ENCODE measurements at regions not wholly inside any gene's neighbourhood (a gene's known extent, or its start where the extent isn't known, plus 50 kb on each side); places are given as distances from the start of the nearest gene placed in this dataset.

- Histone ChIP-seq H3K4me2 (ENCODE audit: low read depth, low read length, poor library complexity, severe bottlenecking) (no peak overlapping the region), H3K9me3 (ENCODE audit: insufficient read depth, low read length) (no peaks in the 10 kb centered on the region), H2AFZ (ENCODE audit: low read depth, low read length, severe bottlenecking) (no peak overlapping the region), H3K79me2 (ENCODE audit: insufficient read depth, low read length) (no peaks in the 10 kb centered on the region), H3K9me2 (replicated peaks; ENCODE audit: insufficient read depth, low read length) (no peaks in the 10 kb centered on the region), H3K36me3 (ENCODE audit: low read length) (no peaks in the 10 kb centered on the region), H3K27me3 (ENCODE audit: low read length) (no peaks in the 10 kb centered on the region), H3K27ac (ENCODE audit: low read depth, low read length) (no peak overlapping the region), H3F3A (ENCODE audit: insufficient read depth) (no peaks in the 10 kb centered on the region), H3K9ac (ENCODE audit: low read length) (no peak overlapping the region), H3K4me3 (ENCODE audit: insufficient read depth, low read length, poor library complexity, severe bottlenecking) (no peak overlapping the region), H4K20me1 (ENCODE audit: low read depth, low read length) (no peaks in the 10 kb centered on the region)
- TF ChIP-seq, protein P1, sequence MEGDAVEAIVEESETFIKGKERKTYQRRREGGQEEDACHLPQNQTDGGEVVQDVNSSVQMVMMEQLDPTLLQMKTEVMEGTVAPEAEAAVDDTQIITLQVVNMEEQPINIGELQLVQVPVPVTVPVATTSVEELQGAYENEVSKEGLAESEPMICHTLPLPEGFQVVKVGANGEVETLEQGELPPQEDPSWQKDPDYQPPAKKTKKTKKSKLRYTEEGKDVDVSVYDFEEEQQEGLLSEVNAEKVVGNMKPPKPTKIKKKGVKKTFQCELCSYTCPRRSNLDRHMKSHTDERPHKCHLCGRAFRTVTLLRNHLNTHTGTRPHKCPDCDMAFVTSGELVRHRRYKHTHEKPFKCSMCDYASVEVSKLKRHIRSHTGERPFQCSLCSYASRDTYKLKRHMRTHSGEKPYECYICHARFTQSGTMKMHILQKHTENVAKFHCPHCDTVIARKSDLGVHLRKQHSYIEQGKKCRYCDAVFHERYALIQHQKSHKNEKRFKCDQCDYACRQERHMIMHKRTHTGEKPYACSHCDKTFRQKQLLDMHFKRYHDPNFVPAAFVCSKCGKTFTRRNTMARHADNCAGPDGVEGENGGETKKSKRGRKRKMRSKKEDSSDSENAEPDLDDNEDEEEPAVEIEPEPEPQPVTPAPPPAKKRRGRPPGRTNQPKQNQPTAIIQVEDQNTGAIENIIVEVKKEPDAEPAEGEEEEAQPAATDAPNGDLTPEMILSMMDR (IDR thresholded peaks at IDR 0.05; ENCODE audit: insufficient read depth, low read length, poor library complexity, severe bottlenecking): no peak
- TF ChIP-seq EZH2phosphoT487 (conservative IDR thresholded peaks at IDR 0.05; ENCODE audit: low read length): no peak
These were observed 185.6 kb upstream of the SFRP2 start for GRCh38 chr4:153974452-153974851.

GRCh38 chr4:153973942-153974341 lies 185.1 kb upstream of the SFRP2 start:
- no peaks in the 10 kb centered on the region for H3K79me2 ChIP-seq (ENCODE audit: insufficient read depth, low read length)
- no peaks in the 10 kb centered on the region for H3K36me3 ChIP-seq (ENCODE audit: low read length)

GRCh38 chr4:153971899-153972298 lies 183.0 kb upstream of the SFRP2 start:
- no peaks in the 10 kb centered on the region for H4K20me1 ChIP-seq (ENCODE audit: low read depth, low read length)
- TF ChIP-seq EZH2phosphoT487 (conservative IDR thresholded peaks at IDR 0.05; ENCODE audit: low read length): no peak
- TF ChIP-seq, protein P1 (IDR thresholded peaks at IDR 0.05; ENCODE audit: insufficient read depth, low read length, poor library complexity, severe bottlenecking): no peak
- H3K36me3 ChIP-seq (ENCODE audit: low read length): no peaks in the 10 kb centered on the region
- no peak overlapping the region for H3K4me3 ChIP-seq (ENCODE audit: insufficient read depth, low read length, poor library complexity, severe bottlenecking)
- H2AFZ ChIP-seq (ENCODE audit: low read depth, low read length, severe bottlenecking): no peak overlapping the region
- H3F3A ChIP-seq (ENCODE audit: insufficient read depth): no peaks in the 10 kb centered on the region
- no peak overlapping the region for H3K4me2 ChIP-seq (ENCODE audit: low read depth, low read length, poor library complexity, severe bottlenecking)
- H3K9me2 ChIP-seq (replicated peaks; ENCODE audit: insufficient read depth, low read length): no peaks in the 10 kb centered on the region
- no peaks in the 10 kb centered on the region for H3K79me2 ChIP-seq (ENCODE audit: insufficient read depth, low read length)
- no peak overlapping the region for H3K9ac ChIP-seq (ENCODE audit: low read length)
- H3K27ac ChIP-seq (ENCODE audit: low read depth, low read length): no peak overlapping the region
- no peaks in the 10 kb centered on the region for H3K27me3 ChIP-seq (ENCODE audit: low read length)
- no peaks in the 10 kb centered on the region for H3K9me3 ChIP-seq (ENCODE audit: insufficient read depth, low read length)

More at GRCh38 chr4:153973942-153974341, 185.1 kb upstream of the SFRP2 start:
- H3K27me3 ChIP-seq (ENCODE audit: low read length): no peaks in the 10 kb centered on the region
- H3K4me2 ChIP-seq (ENCODE audit: low read depth, low read length, poor library complexity, severe bottlenecking): no peak overlapping the region
- no peak overlapping the region for H2AFZ ChIP-seq (ENCODE audit: low read depth, low read length, severe bottlenecking)
- no peaks in the 10 kb centered on the region for H3K9me2 ChIP-seq (replicated peaks; ENCODE audit: insufficient read depth, low read length)
- no peak overlapping the region for H3K9ac ChIP-seq (ENCODE audit: low read length)
- no peaks in the 10 kb centered on the region for H3F3A ChIP-seq (ENCODE audit: insufficient read depth)
- H3K4me3 ChIP-seq (ENCODE audit: insufficient read depth, low read length, poor library complexity, severe bottlenecking): no peak overlapping the region
- H4K20me1 ChIP-seq (ENCODE audit: low read depth, low read length): no peaks in the 10 kb centered on the region
- TF ChIP-seq, protein P1 (IDR thresholded peaks at IDR 0.05; ENCODE audit: insufficient read depth, low read length, poor library complexity, severe bottlenecking): no peak
- no peak for TF ChIP-seq EZH2phosphoT487 (conservative IDR thresholded peaks at IDR 0.05; ENCODE audit: low read length)
- H3K27ac ChIP-seq (ENCODE audit: low read depth, low read length): no peak overlapping the region
- no peaks in the 10 kb centered on the region for H3K9me3 ChIP-seq (ENCODE audit: insufficient read depth, low read length)
